Neural cell (in vitro differentiated cells): ENCODE measurements at regions not wholly inside any gene's neighbourhood (a gene's known extent, or its start where the extent isn't known, plus 50 kb on each side); places are given as distances from the start of the nearest gene placed in this dataset.

Experiments used
- H2AFZ ChIP-seq: fragments of 200-600, 300-800 bp; sonication (generic), shearing (Covaris generic); 2 replicates; pipeline ENCODE4 v1.6.0; 2014; ENCODE audit warnings: low read depth, mild to moderate bottlenecking, antibody characterized with exemption, low read length, moderate library complexity
- H3F3A ChIP-seq: fragments of 200-600 bp; shearing (Covaris generic); 2 replicates; pipeline ENCODE4 v1.6.1; 2016; ENCODE audit warnings: mild to moderate bottlenecking, moderate library complexity, mixed read lengths, antibody characterized with exemption, low read length; ENCODE audit not compliant: insufficient read depth, poor library complexity, severe bottlenecking
- H3K27ac ChIP-seq: fragments of 200-600, 300-800 bp; sonication (generic), shearing (Covaris generic); 2 replicates; pipeline ENCODE4 v1.5.1; 2014; ENCODE audit warnings: mild to moderate bottlenecking, low read length, moderate library complexity
- H3K27me3 ChIP-seq: fragments of 300-800, 200-600 bp; sonication (generic), shearing (Covaris generic); 2 replicates; pipeline ENCODE4 v1.6.0; 2014; ENCODE audit warnings: mild to moderate bottlenecking, low read depth, low read length, moderate library complexity; ENCODE audit not compliant: insufficient read depth
- H3K36me3 ChIP-seq: fragments of 300-800, 200-600 bp; sonication (generic), shearing (Covaris generic); 2 replicates; pipeline ENCODE4 v1.5.1; 2014; ENCODE audit warnings: mild to moderate bottlenecking, antibody characterized with exemption, low read length, moderate library complexity; ENCODE audit not compliant: insufficient read depth
- H3K4me2 ChIP-seq: fragments of 300-800, 200-600 bp; sonication (generic), shearing (Covaris generic); 2 replicates; pipeline ENCODE4 v1.6.0; 2014; ENCODE audit warnings: mild to moderate bottlenecking, low read length
- H3K4me3 ChIP-seq: fragments of 300-800, 200-600 bp; sonication (generic), shearing (Covaris generic); 2 replicates; pipeline ENCODE4 v1.5.1; 2014; ENCODE audit warnings: mild to moderate bottlenecking, low read length, moderate library complexity
- H3K79me2 ChIP-seq: fragments of 200-600 bp; shearing (Covaris generic); replicated peaks from 2 replicates; pipeline ENCODE4 v1.6.0; 2014; ENCODE audit warnings: mild to moderate bottlenecking, low read length, moderate library complexity; ENCODE audit not compliant: insufficient read depth
- H3K9ac ChIP-seq: fragments of 300-800, 200-600 bp; sonication (generic), shearing (Covaris generic); 2 replicates; pipeline ENCODE4 v1.6.1; 2016; ENCODE audit warnings: mild to moderate bottlenecking, low read length, mixed read lengths
- H3K9me2 ChIP-seq: fragments of 200-600 bp; shearing (Covaris generic); 2 replicates; pipeline ENCODE4 v1.6.1; 2016; ENCODE audit warnings: mild to moderate bottlenecking, low read length, mixed read lengths; ENCODE audit not compliant: insufficient read depth
- H3K9me3 ChIP-seq: fragments of 200-600, 300-800 bp; sonication (generic), shearing (Covaris generic); 2 replicates; pipeline ENCODE4 v1.6.1; 2016; ENCODE audit warnings: mild to moderate bottlenecking, mixed run types, low read length, moderate library complexity, mixed read lengths
- H4K20me1 ChIP-seq: fragments of 200-600 bp; shearing (Covaris generic); 2 replicates; pipeline ENCODE4 v1.6.1; 2016; ENCODE audit warnings: mild to moderate bottlenecking, mixed run types; ENCODE audit not compliant: insufficient read depth
- CTCF ChIP-seq: fragments of 450-650 bp; IDR thresholded peaks from 2 replicates; pipeline ENCODE4 v1.5.1; 2014; ENCODE audit warnings: antibody characterized with exemption, mild to moderate bottlenecking, moderate library complexity; ENCODE audit not compliant: poor library complexity, severe bottlenecking
- EP300 ChIP-seq: fragments of 450-650 bp; conservative IDR thresholded peaks from 2 replicates; pipeline ENCODE4 v1.6.1; 2014; ENCODE audit warnings: antibody characterized with exemption, mild to moderate bottlenecking, moderate library complexity; ENCODE audit not compliant: poor library complexity, severe bottlenecking
- EZH2 ChIP-seq: fragments of 200-600, 300-800 bp; shearing (Covaris generic), sonication (generic); IDR thresholded peaks from 2 replicates; pipeline ENCODE4 v1.6.1; 2014; ENCODE audit warnings: antibody characterized with exemption, low read length, borderline replicate concordance, mild to moderate bottlenecking; ENCODE audit not compliant: insufficient read depth, poor library complexity, severe bottlenecking
- MXI1 ChIP-seq: fragments of 450-650 bp; conservative IDR thresholded peaks from 2 replicates; pipeline ENCODE4 v1.6.1; 2014; ENCODE audit warnings: antibody characterized with exemption, mild to moderate bottlenecking; ENCODE audit not compliant: poor library complexity, severe bottlenecking
- POLR2AphosphoS5 ChIP-seq: IDR thresholded peaks from 2 replicates; pipeline ENCODE4 v1.6.1; 2012
- RAD21 ChIP-seq: fragments of 450-650 bp; conservative IDR thresholded peaks from 2 replicates; pipeline ENCODE4 v1.6.1; 2014; ENCODE audit warnings: antibody characterized with exemption, mild to moderate bottlenecking, moderate library complexity
- REST ChIP-seq: IDR thresholded peaks from 2 replicates; pipeline ENCODE4 v1.6.1; 2012; ENCODE audit warnings: borderline replicate concordance
- SMC3 ChIP-seq: fragments of 450-650 bp; conservative IDR thresholded peaks from 2 replicates; pipeline ENCODE4 v1.6.1; 2014; ENCODE audit warnings: antibody characterized with exemption, mild to moderate bottlenecking, moderate library complexity; ENCODE audit not compliant: poor library complexity
- TAF1 ChIP-seq: IDR thresholded peaks from 2 replicates; pipeline ENCODE4 v1.6.1; 2012; ENCODE audit warnings: low read depth

GRCh38 chr13:86992251-86992650, 678.9 kb upstream of the SLITRK5 start:
- Histone ChIP-seq H3K4me2 (no peak overlapping the region), H4K20me1 (no peaks in the 10 kb centered on the region), H3K9me2 (no peaks in the 10 kb centered on the region), H3K79me2 (no peaks in the 10 kb centered on the region), H3K36me3 (no peaks in the 10 kb centered on the region), H3K4me3 (no peak overlapping the region), H2AFZ (no peak overlapping the region), H3K27me3 (no peaks in the 10 kb centered on the region), H3K27ac (no peak overlapping the region), H3K9me3 (no peaks in the 10 kb centered on the region), H3F3A (no peaks in the 10 kb centered on the region), H3K9ac (no peak overlapping the region)
- TF ChIP-seq EP300 (no peak), EZH2 (no peak), CTCF (no peak), RAD21 (no peak), REST (no peak), POLR2AphosphoS5 (no peak), MXI1 (no peak), TAF1 (no peak), SMC3 (no peak)

DNA sequence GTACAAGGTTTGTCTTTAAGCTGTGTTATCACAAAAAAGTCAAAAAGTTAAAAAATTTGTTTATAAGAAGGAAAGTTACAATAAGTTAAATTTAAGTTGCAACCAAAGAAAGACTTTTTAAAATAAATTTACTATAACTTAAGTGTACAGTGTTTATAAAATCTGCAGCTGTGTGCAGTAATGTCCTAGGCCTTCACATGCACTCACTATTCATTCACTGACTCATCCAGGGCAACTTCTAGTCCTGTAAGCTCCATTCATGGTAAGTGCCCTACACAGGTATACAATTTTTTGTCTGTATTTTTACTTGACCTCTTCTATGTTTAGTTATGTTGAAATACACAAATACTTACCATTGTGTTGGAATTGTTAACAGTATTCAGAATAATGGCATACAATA, 667.9 kb upstream of the SLITRK5 start:
- no peak overlapping the region for H3K9ac ChIP-seq
- no peak overlapping the region for H2AFZ ChIP-seq
- H3K27me3 ChIP-seq, result no peaks in the 10 kb centered on the region
- H3F3A ChIP-seq, result no peaks in the 10 kb centered on the region
- no peak overlapping the region for H3K27ac ChIP-seq
- no peak for TF ChIP-seq REST
- H3K9me3 ChIP-seq, result no peaks in the 10 kb centered on the region
- no peak overlapping the region for H3K4me3 ChIP-seq
- H4K20me1 ChIP-seq, result no peaks in the 10 kb centered on the region
- no peaks in the 10 kb centered on the region for H3K9me2 ChIP-seq
- no peak overlapping the region for H3K4me2 ChIP-seq
- no peaks in the 10 kb centered on the region for H3K36me3 ChIP-seq
- H3K79me2 ChIP-seq, result no peaks in the 10 kb centered on the region
